CD14-positive monocyte (primary cell): ENCODE measurements at regions not wholly inside any gene's neighbourhood (a gene's known extent, or its start where the extent isn't known, plus 50 kb on each side); places are given as distances from the start of the nearest gene placed in this dataset.

Experiments
- DNase-seq, 3 donors: peaks; one replicate each; pipeline ENCODE4 v3.0.0-alpha.2; 2011 to 2022
- H2AFZ ChIP-seq: 2 replicates; pipeline ENCODE4 v1.6.0; 2012; ENCODE audit warnings: mild to moderate bottlenecking, low read depth, low read length, inconsistent platforms; ENCODE audit not compliant: insufficient read depth, poor library complexity, severe bottlenecking
- H3K27ac ChIP-seq, 2 donors: 1 replicate in 1 of 2; 2 replicates in 1 of 2; pipeline ENCODE4 v1.5.1; 2012 to 2013; ENCODE audit warnings: low read length in 2 of 2, control low read depth in 1 of 2, inconsistent platforms in 1 of 2, low read depth in 1 of 2, mild to moderate bottlenecking in 1 of 2
- H3K27me3 ChIP-seq, 2 donors: one replicate each; pipeline versions ENCODE4 v1.6.0 to v1.6.1; 2011 to 2013; ENCODE audit warnings: low read length in 2 of 2; ENCODE audit not compliant: control insufficient read depth in 2 of 2, insufficient read depth in 2 of 2
- H3K36me3 ChIP-seq, 2 donors: replicated peaks in 1 of 2; 1 replicate in 1 of 2; 2 replicates in 1 of 2; pipeline versions ENCODE4 v1.5.1 to v1.6.1; 2012 to 2013; ENCODE audit warnings: low read length in 2 of 2, control low read depth in 1 of 2, inconsistent platforms in 1 of 2, mild to moderate bottlenecking in 1 of 2; ENCODE audit not compliant: insufficient read depth in 2 of 2, control insufficient read depth in 1 of 2
- H3K4me1 ChIP-seq, 2 donors: 1 replicate in 1 of 2; 2 replicates in 1 of 2; pipeline versions ENCODE4 v1.5.1 to v1.6.1; 2012 to 2013; ENCODE audit warnings: low read length in 2 of 2, control low read depth in 1 of 2, inconsistent platforms in 1 of 2, mild to moderate bottlenecking in 1 of 2, moderate library complexity in 1 of 2; ENCODE audit not compliant: insufficient read depth in 2 of 2, control insufficient read depth in 1 of 2
- H3K4me2 ChIP-seq: replicated peaks from 2 replicates; pipeline ENCODE3; 2012; ENCODE audit warnings: low read length, moderate library complexity, mild to moderate bottlenecking; ENCODE audit not compliant: poor library complexity, severe bottlenecking; ENCODE audit errors: extremely low read depth
- H3K4me3 ChIP-seq, 3 experiments: fragments of 200-600 bp in 1 of 3; sonication (generic) in 1 of 3; replicated peaks in 1 of 3; 1 replicate in 2 of 3; 2 replicates in 1 of 3; pipeline ENCODE4 v1.5.1; 2011 to 2013; ENCODE audit warnings: low read length in 3 of 3, mild to moderate bottlenecking in 3 of 3, control low read depth in 2 of 3, low read depth in 2 of 3, inconsistent platforms in 1 of 3, moderate library complexity in 1 of 3
- H3K79me2 ChIP-seq: 2 replicates; pipeline ENCODE4 v1.6.0; 2012; ENCODE audit warnings: mild to moderate bottlenecking, control low read depth, inconsistent platforms, low read length, moderate library complexity; ENCODE audit not compliant: insufficient read depth
- H3K9ac ChIP-seq: 2 replicates; pipeline ENCODE4 v1.6.0; 2017; ENCODE audit warnings: low read length, mild to moderate bottlenecking; ENCODE audit not compliant: insufficient read depth, poor library complexity, severe bottlenecking
- H3K9me3 ChIP-seq, 2 donors: replicated peaks in 1 of 2; 1 replicate in 1 of 2; 2 replicates in 1 of 2; pipeline versions ENCODE4 v1.5.1 to v1.6.1; 2012 to 2013; ENCODE audit warnings: low read length in 2 of 2, control low read depth in 1 of 2; ENCODE audit not compliant: control insufficient read depth in 1 of 2, insufficient read depth in 1 of 2
- H4K20me1 ChIP-seq: 2 replicates; pipeline ENCODE4 v1.6.0; 2012; ENCODE audit warnings: mild to moderate bottlenecking, low read length, control low read depth, moderate library complexity; ENCODE audit not compliant: insufficient read depth
- H3K27ac Mint-ChIP-seq, 7 donors: one replicate each; pipeline ENCODE4 v1.8.0; 2020; ENCODE audit warnings: mild to moderate bottlenecking in 7 of 7, mixed read lengths in 7 of 7, moderate library complexity in 6 of 7, inconsistent platforms in 2 of 7
- H3K27me3 Mint-ChIP-seq, 3 donors: one replicate each; pipeline ENCODE4 v1.8.0; 2021 to 2022; ENCODE audit warnings: low read depth in 3 of 3, mild to moderate bottlenecking in 3 of 3, mixed read lengths in 3 of 3, moderate library complexity in 3 of 3, inconsistent platforms in 1 of 3
- H3K36me3 Mint-ChIP-seq, 2 donors: one replicate each; pipeline ENCODE4 v1.8.0; 2020; ENCODE audit warnings: mixed read lengths in 2 of 2, inconsistent platforms in 1 of 2, mild to moderate bottlenecking in 1 of 2
- H3K4me1 Mint-ChIP-seq: one replicate; pipeline ENCODE4 v1.8.0; 2020; ENCODE audit warnings: mild to moderate bottlenecking, mixed read lengths
- H3K4me3 Mint-ChIP-seq, 2 donors: one replicate each; pipeline ENCODE4 v1.8.0; 2020; ENCODE audit warnings: mild to moderate bottlenecking in 2 of 2, mixed read lengths in 2 of 2, moderate library complexity in 1 of 2
- H3K9me3 Mint-ChIP-seq, 7 donors: one replicate each; pipeline ENCODE4 v1.8.0; 2020 to 2022; ENCODE audit warnings: mixed read lengths in 7 of 7, mild to moderate bottlenecking in 6 of 7, moderate library complexity in 6 of 7, inconsistent platforms in 2 of 7
- CTCF ChIP-seq: fragments of 200-600 bp; IDR thresholded peaks from one replicate; pipeline ENCODE4 v1.8.0; 2022; ENCODE audit warnings: antibody characterized with exemption, mild to moderate bottlenecking
- WGBS: methylation state at CpG from one replicate; pipeline ENCODE4 v1.1.5; 2013; ENCODE audit warnings: missing lambda C conversion rate; ENCODE audit not compliant: insufficient coverage; 5-methylcytosine and 5-hydroxymethylcytosine counted together
- intact Hi-C, 2 donors: fragments of 100-400 bp; cut with micrococcal nuclease; formaldehyde crosslinking; loops; one replicate each; pipeline versions ENCODE4 v1.15.0 to v1.15.1; 2023

GRCh38 chr2:18208956-18209355, 330.5 kb downstream of the KCNS3 start:
- no peaks in the 10 kb centered on the region for H3K4me1 Mint-ChIP-seq
- no peak overlapping the region for H3K27ac ChIP-seq
- TF ChIP-seq CTCF = no peak
- no peaks in the 10 kb centered on the region for H3K36me3 ChIP-seq
- no peak overlapping the region for H3K4me3 Mint-ChIP-seq
- H4K20me1 ChIP-seq = no peaks in the 10 kb centered on the region
- peaks cover 0 to 2% of the 10 kb centered on the region in 2 donors for H3K27me3 ChIP-seq
- no peaks in the 10 kb centered on the region for H3K36me3 Mint-ChIP-seq
- peaks cover 0 to 3% (median 0%) of the 10 kb centered on the region in 3 donors for H3K27me3 Mint-ChIP-seq
- no CpG with 5 or more reads among the region's 1 CpG for WGBS
- H3K9ac ChIP-seq = no peak overlapping the region
- DNase-seq = no peak
- peaks cover 0 to 5% (median 2%) of the 10 kb centered on the region in 7 donors for H3K9me3 Mint-ChIP-seq
- no peaks in the 10 kb centered on the region for H3K4me1 ChIP-seq
- no peaks in the 10 kb centered on the region for H3K79me2 ChIP-seq
- no peak overlapping the region for H3K4me3 ChIP-seq
- H3K9me3 ChIP-seq = no peaks in the 10 kb centered on the region
- no peak overlapping the region for H3K4me2 ChIP-seq
- no peak overlapping the region for H3K27ac Mint-ChIP-seq
- H2AFZ ChIP-seq = no peak overlapping the region
- intact Hi-C loops = no loop called here

GRCh38 chr2:18200771-18201170, 322.3 kb downstream of the KCNS3 start:
- Mint-ChIP-seq H3K4me1 (no peaks in the 10 kb centered on the region), H3K27me3 (no peaks in the 10 kb centered on the region), H3K36me3 (no peaks in the 10 kb centered on the region), H3K4me3 (no peak overlapping the region), H3K9me3 (peaks cover 0 to 9% (median 2%) of the 10 kb centered on the region in 7 donors), H3K27ac (no peak overlapping the region)
- no peaks in the 10 kb centered on the region for H3K27me3 ChIP-seq
- no peak overlapping the region for H3K4me3 ChIP-seq
- no peak overlapping the region for H3K4me2 ChIP-seq
- intact Hi-C loops = no loop called here
- H3K4me1 ChIP-seq = no peaks in the 10 kb centered on the region
- no peak overlapping the region for H3K9ac ChIP-seq
- no peak overlapping the region for H2AFZ ChIP-seq
- no peaks in the 10 kb centered on the region for H4K20me1 ChIP-seq
- H3K79me2 ChIP-seq = no peaks in the 10 kb centered on the region
- no peak for TF ChIP-seq CTCF
- peaks cover 0 to 2% of the 10 kb centered on the region in 2 donors for H3K9me3 ChIP-seq
- H3K27ac ChIP-seq = no peak overlapping the region
- DNase-seq = no peak
- no peaks in the 10 kb centered on the region for H3K36me3 ChIP-seq
- WGBS = 86% methylated on average over 1 of the region's 1 CpG
